ENCODE measurements at regions not wholly inside any gene's neighbourhood (a gene's known extent, or its start where the extent isn't known, plus 50 kb on each side); places are given as distances from the start of the nearest gene placed in this dataset.

DNA sequence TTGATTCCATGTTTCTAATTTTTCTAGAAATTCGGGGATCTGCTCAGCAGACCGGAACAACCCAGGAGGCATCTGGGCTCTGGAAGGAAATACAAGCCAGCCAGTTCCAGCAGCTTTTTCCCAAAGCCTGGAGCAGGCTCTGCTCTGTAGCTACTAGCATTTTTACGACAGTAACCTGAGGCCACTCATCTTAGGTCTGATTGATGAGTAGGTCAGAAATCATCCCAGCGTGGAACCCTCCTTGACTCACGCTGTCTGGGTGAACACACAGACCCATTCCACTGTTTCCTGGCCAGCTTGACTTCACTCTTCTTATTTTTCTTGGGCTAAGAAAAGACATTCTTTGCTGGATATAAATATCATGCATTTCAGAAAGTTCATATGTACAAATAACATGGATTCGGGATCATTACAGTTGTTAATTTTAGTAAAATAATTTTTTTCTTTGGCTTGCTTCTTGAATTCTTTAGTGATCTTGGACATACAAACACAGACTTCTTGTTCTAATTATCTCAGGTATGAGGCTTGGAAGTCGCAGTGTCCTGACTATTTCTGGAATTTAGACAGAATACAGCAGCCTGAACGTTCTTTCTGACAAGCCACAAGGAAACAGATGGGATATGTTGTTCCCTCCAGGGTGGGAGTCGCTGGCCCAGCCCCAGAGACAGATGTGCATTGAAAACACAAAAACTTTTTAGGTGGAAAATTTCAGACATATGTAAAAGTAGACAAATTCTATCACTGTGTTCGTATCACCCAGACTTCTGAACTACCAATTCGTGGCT is 54.6 kb upstream of the PITRM1 start:
- TF ChIP-seq POLR2A (IDR thresholded peaks at IDR 0.05), result no peak
- DNase-seq, result no peak
- Histone ChIP-seq H3K4me3 (no peak overlapping the region), H3K9me3 (no peaks in the 10 kb centered on the region), H3K4me1 (peaks cover 0 to 18% (median 0%) of the 10 kb centered on the region in 4 donors), H3K27me3 (peaks cover 0 to 12% (median 0%) of the 10 kb centered on the region in 3 donors), H3K36me3 (no peaks in the 10 kb centered on the region), H3K27ac (no peak overlapping the region)
- intact Hi-C loops (cut with DNase I; ENCODE audit: low total_unique reads), result no loop called here
- WGBS, 5 donors, result 55 to 64% (median 61%) methylated on average over 11 of the region's 11 CpGs

DNA sequence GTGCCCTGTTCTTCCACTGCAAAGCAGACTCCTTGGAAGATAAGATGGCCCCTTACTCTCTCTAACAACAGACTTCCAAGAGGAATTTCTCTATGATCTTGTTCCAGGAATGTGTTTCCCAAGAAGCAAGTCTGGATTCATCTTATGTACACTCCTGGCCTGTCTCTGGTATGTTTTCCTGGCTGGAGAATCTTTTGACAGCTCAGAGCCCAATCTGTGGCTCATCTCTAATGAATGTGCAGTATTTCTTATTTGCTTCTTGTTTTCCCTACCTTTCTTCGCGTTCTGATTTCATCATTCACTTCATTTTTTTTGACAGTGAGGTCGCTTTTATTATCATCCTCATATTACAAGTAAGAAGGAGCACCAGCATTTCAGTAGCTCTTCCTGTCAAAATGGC is 53.0 kb upstream of the PITRM1 start:
- peaks cover 0 to 18% (median 0%) of the 10 kb centered on the region in 4 donors for H3K4me1 ChIP-seq
- no peaks in the 10 kb centered on the region for H3K36me3 ChIP-seq
- TF ChIP-seq POLR2AphosphoS5 (IDR thresholded peaks at IDR 0.05) (no peak), EP300 (IDR thresholded peaks at IDR 0.05) (no peak), POLR2A (IDR thresholded peaks at IDR 0.05) (no peak)
- TF ChIP-seq, protein P1, sequence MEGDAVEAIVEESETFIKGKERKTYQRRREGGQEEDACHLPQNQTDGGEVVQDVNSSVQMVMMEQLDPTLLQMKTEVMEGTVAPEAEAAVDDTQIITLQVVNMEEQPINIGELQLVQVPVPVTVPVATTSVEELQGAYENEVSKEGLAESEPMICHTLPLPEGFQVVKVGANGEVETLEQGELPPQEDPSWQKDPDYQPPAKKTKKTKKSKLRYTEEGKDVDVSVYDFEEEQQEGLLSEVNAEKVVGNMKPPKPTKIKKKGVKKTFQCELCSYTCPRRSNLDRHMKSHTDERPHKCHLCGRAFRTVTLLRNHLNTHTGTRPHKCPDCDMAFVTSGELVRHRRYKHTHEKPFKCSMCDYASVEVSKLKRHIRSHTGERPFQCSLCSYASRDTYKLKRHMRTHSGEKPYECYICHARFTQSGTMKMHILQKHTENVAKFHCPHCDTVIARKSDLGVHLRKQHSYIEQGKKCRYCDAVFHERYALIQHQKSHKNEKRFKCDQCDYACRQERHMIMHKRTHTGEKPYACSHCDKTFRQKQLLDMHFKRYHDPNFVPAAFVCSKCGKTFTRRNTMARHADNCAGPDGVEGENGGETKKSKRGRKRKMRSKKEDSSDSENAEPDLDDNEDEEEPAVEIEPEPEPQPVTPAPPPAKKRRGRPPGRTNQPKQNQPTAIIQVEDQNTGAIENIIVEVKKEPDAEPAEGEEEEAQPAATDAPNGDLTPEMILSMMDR (IDR thresholded peaks at IDR 0.05), result no peak
- no peak overlapping the region for H3K27ac ChIP-seq
- DNase-seq, result no peak
- peaks cover 0 to 12% (median 0%) of the 10 kb centered on the region in 3 donors for H3K27me3 ChIP-seq
- WGBS, 5 donors, result 71 to 90% (median 88%) methylated on average over 3 of the region's 3 CpGs
- H3K4me3 ChIP-seq, result no peak overlapping the region
- H3K9me3 ChIP-seq, result no peaks in the 10 kb centered on the region
- intact Hi-C loops (cut with DNase I; ENCODE audit: low total_unique reads), result no loop called here

DNA sequence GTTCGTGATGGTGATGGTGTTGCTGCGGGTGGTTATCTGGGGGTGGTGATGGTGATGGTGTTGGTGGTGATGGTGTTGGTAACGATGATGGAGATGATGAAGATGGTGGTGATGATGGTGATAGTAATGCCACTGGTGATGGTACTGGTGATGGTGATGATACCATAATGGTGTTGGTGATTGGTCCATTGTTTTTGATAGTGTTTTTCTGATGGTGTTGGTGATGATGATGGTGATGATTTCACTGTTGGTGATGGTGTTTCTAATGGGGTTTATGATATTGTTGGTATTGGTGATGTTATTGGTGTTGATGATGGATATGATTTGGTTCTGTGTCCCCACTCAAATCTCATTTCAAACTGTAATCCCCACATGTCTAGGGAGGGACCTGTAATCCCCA is 51.7 kb upstream of the PITRM1 start:
- Histone ChIP-seq H3K4me1 (peaks cover 0 to 18% (median 0%) of the 10 kb centered on the region in 4 donors), H3K27ac (no peak overlapping the region), H3K27me3 (peaks cover 0 to 8% (median 0%) of the 10 kb centered on the region in 3 donors), H3K36me3 (no peaks in the 10 kb centered on the region), H3K9me3 (no peaks in the 10 kb centered on the region), H3K4me3 (no peak overlapping the region)
- DNase-seq, result no peak
- intact Hi-C loops (cut with DNase I; ENCODE audit: low total_unique reads), result no loop called here
- WGBS, 5 donors, result 94 to 99% (median 97%) methylated on average over 3 of the region's 3 CpGs
- TF ChIP-seq EP300 (IDR thresholded peaks at IDR 0.05) (no peak), POLR2AphosphoS5 (IDR thresholded peaks at IDR 0.05) (no peak), POLR2A (IDR thresholded peaks at IDR 0.05) (no peak)
- TF ChIP-seq, protein P1 (IDR thresholded peaks at IDR 0.05), result no peak

DNA sequence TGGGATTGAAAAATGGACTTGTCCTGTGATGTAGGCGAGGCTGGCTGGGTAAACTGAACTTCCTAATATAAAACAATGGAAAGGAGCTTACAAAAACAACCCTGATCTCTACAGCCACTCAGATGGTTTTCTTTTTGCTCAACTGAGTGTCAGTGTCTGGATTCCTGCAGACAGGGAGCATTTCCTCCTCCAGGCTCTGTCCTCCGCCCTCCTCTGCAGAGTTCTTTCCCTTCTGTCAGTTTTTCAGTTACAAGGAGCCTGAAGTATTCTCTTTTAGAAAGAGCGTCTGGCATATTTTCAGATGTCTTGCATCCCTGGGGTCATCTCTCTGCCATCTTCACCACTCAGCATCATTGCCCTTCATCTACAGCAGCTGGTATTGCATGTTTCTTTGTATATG is 50.0 kb upstream of the PITRM1 start:
- intact Hi-C loops (cut with DNase I; ENCODE audit: low total_unique reads), result no loop called here
- Histone ChIP-seq H3K4me1 (peaks cover 0 to 10% (median 0%) of the 10 kb centered on the region in 4 donors), H3K36me3 (no peaks in the 10 kb centered on the region), H3K27ac (no peak overlapping the region), H3K9me3 (no peaks in the 10 kb centered on the region), H3K4me3 (no peak overlapping the region), H3K27me3 (no peaks in the 10 kb centered on the region)
- WGBS, 5 donors, result 68 to 84% (median 76%) methylated on average over 3 of the region's 3 CpGs
- TF ChIP-seq POLR2AphosphoS5 (IDR thresholded peaks at IDR 0.05), result no peak
- TF ChIP-seq POLR2A (IDR thresholded peaks at IDR 0.05), result no peak
- TF ChIP-seq, protein P1 (IDR thresholded peaks at IDR 0.05), result no peak
- TF ChIP-seq EP300 (IDR thresholded peaks at IDR 0.05), result no peak
- no peak for DNase-seq

Data from stomach (tissue), 8 donors.